Sigmoid colon (tissue), 6 donors: ENCODE measurements at regions not wholly inside any gene's neighbourhood (a gene's known extent, or its start where the extent isn't known, plus 50 kb on each side); places are given as distances from the start of the nearest gene placed in this dataset.
"Not testable (repeated sequence)": the region's sequence is repeated elsewhere in the genome, so short reads cannot be mapped to it uniquely, and the experiment has no call there.

Experiments used
- DNase-seq: peaks from one replicate; pipeline ENCODE4 v3.0.0-alpha.2; 2019
- H3K27ac ChIP-seq, 4 donors: fragments of 200-600 bp; sonication (generic); one replicate each; pipeline ENCODE4 v1.5.1; 2016 to 2019; ENCODE audit warnings: mild to moderate bottlenecking in 1 of 4
- H3K27me3 ChIP-seq, 3 donors: fragments of 200-600 bp; sonication (generic); one replicate each; pipeline ENCODE4 v1.5.1; 2019; ENCODE audit warnings: mild to moderate bottlenecking in 1 of 3
- H3K36me3 ChIP-seq, 4 donors: fragments of 200-600 bp; sonication (generic); one replicate each; pipeline ENCODE4 v1.5.1; 2016 to 2019
- H3K4me1 ChIP-seq, 4 donors: fragments of 200-600 bp; sonication (generic); one replicate each; pipeline ENCODE4 v1.5.1; 2017 to 2019
- H3K4me3 ChIP-seq, 4 donors: fragments of 200-600 bp; sonication (generic); one replicate each; pipeline ENCODE4 v1.5.1; 2017 to 2019; ENCODE audit warnings: mild to moderate bottlenecking in 2 of 4, moderate library complexity in 1 of 4
- H3K9me3 ChIP-seq, 4 donors: fragments of 200-600 bp in 3 of 4; sonication (generic) in 3 of 4; one replicate each; pipeline versions ENCODE4 v1.5.1 to v1.6.1; 2013 to 2019
- CTCF ChIP-seq, 4 experiments: fragments of 450-650 bp in 3 of 4; fragments of 200-600 bp in 1 of 4; IDR thresholded peaks; one replicate each; pipeline ENCODE4 v1.5.1; 2016 to 2019; ENCODE audit warnings: antibody characterized with exemption in 4 of 4, mild to moderate bottlenecking in 3 of 4, moderate library complexity in 2 of 4
- EP300 ChIP-seq, 4 donors: sonication (generic); formaldehyde crosslinking; IDR thresholded peaks; one replicate each; pipeline ENCODE4 v1.6.1; 2017; ENCODE audit warnings: antibody characterized with exemption in 4 of 4
- POLR2A ChIP-seq, 2 donors: fragments of 450-650 bp; IDR thresholded peaks; one replicate each; pipeline ENCODE4 v1.6.1; 2016; ENCODE audit warnings: antibody characterized with exemption in 2 of 2, mild to moderate bottlenecking in 2 of 2, moderate library complexity in 2 of 2
- POLR2AphosphoS5 ChIP-seq, 4 donors: sonication (generic); formaldehyde crosslinking; IDR thresholded peaks; one replicate each; pipeline ENCODE4 v1.6.1; 2017; ENCODE audit warnings: antibody characterized with exemption in 4 of 4
- WGBS, 2 donors: extraction: QIAGEN DNeasy Blood & Tissue Kit; methylation state at CpG; one replicate each; pipeline ENCODE4 v1.1.7; 2013; 5-methylcytosine and 5-hydroxymethylcytosine counted together
- intact Hi-C: fragments of 100-400 bp; cut with DNase I; formaldehyde crosslinking; loops from one replicate; pipeline ENCODE4 v1.15.1; 2023
- donor health status: healthy with polysubstance abuse.
- donor health status: healthy.

DNA sequence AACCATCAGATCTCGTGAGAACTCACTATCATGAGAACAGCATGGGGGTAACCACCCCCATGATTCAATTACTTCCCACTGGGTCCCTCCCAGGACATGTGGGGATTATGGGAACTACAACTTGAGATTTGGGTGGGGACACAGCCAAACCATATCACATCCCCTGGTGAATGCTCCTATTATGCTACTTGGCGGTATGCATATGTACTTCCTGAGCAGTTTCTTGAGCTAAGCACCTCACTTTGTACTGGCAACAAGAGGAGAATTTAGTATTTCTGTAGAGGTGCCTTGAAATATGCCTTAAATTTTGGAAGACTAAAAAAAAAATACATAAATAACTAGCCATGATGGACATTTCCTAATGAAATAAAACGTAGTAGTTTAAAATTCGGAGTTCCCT, 327.2 kb upstream of the CITED2 start:
- WGBS, 2 donors = 94 to 97% methylated on average over 4 of the region's 4 CpGs

DNA sequence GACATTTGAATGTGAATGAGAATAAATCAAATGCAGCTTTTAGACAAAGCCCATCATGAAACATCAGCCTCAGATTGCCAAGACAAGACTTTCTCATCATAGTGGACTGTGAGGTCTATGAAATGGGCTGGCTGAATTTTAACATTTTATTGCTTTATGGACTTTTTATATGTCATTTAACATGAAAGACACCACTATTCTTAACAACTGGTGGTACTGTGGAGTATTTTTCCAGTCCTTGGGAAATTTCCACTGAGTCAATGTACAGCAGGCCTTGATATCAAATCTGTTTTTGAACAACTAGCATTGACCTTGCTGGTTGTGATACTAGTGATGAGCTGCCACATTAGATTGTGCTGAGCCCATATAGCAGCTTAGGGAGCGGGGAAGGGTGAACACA, 326.6 kb upstream of the CITED2 start:
- TF ChIP-seq CTCF (IDR thresholded peaks at IDR 0.05) (no peak), POLR2AphosphoS5 (IDR thresholded peaks at IDR 0.05) (no peak), POLR2A (IDR thresholded peaks at IDR 0.05) (no peak), EP300 (IDR thresholded peaks at IDR 0.05) (no peak)
- intact Hi-C loops = loop anchor here (10.0 kb wide), 1 partner anchor 226 kb away; no protein-coding TSS in a partner anchor
- H3K27ac ChIP-seq = no peak overlapping the region
- no peaks in the 10 kb centered on the region for H3K36me3 ChIP-seq
- no peak for DNase-seq
- H3K4me1 ChIP-seq = no peaks in the 10 kb centered on the region
- no peak overlapping the region for H3K4me3 ChIP-seq
- H3K27me3 ChIP-seq = no peaks in the 10 kb centered on the region
- 53 to 82% methylated on average over 1 of the region's 1 CpG for WGBS, 2 donors
- H3K9me3 ChIP-seq = no peaks in the 10 kb centered on the region

More for the DNA sequence above, 327.2 kb upstream of the CITED2 start:
- no peak overlapping the region for H3K27ac ChIP-seq
- TF ChIP-seq POLR2AphosphoS5 (IDR thresholded peaks at IDR 0.05) (no peak), POLR2A (IDR thresholded peaks at IDR 0.05) (no peak), EP300 (IDR thresholded peaks at IDR 0.05) (no peak), CTCF (IDR thresholded peaks at IDR 0.05) (no peak)
- DNase-seq = no peak
- peaks cover 0 to 3% (median 2%) of the 10 kb centered on the region in 4 donors for H3K4me1 ChIP-seq
- no peak overlapping the region for H3K4me3 ChIP-seq
- H3K36me3 ChIP-seq = no peaks in the 10 kb centered on the region
- intact Hi-C loops = loop anchor here (10.0 kb wide), 1 partner anchor 227 kb away; no protein-coding TSS in a partner anchor
- H3K27me3 ChIP-seq = no peaks in the 10 kb centered on the region
- no peaks in the 10 kb centered on the region for H3K9me3 ChIP-seq

GRCh38 chr6:139699911-139700310, 325.5 kb upstream of the CITED2 start:
- no peak for TF ChIP-seq CTCF (IDR thresholded peaks at IDR 0.05)
- no peak for TF ChIP-seq POLR2A (IDR thresholded peaks at IDR 0.05)
- TF ChIP-seq EP300 (IDR thresholded peaks at IDR 0.05) = no peak
- no peak for TF ChIP-seq POLR2AphosphoS5 (IDR thresholded peaks at IDR 0.05)
- intact Hi-C loops = loop anchor here (10.0 kb wide), 1 partner anchor 225 kb away; no protein-coding TSS in a partner anchor
- Histone ChIP-seq H3K36me3 (no peaks in the 10 kb centered on the region), H3K27me3 (no peaks in the 10 kb centered on the region), H3K9me3 (no peaks in the 10 kb centered on the region), H3K27ac (no peak overlapping the region), H3K4me3 (no peak overlapping the region), H3K4me1 (no peaks in the 10 kb centered on the region)
- DNase-seq = no peak
- WGBS, 2 donors = 90 to 100% methylated on average over 1 of the region's 1 CpG

DNA sequence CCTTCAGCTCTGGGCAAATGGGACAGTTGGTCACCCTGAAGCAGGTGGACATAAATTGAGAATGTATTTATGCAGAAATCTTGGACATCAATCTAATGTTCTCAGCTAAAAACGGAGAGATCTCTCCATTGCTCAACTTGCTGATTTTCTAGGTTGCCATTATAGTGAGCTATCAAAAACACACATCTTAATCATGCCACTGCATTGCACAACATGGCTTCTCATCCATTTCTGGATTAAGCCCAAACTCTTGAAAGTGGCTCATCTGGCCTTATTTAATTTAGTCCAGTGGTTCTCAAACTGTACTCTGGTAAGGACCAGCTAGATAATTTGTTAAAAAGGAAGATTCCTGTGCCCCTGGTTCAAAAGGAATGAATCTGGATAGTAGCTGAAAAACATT, 324.9 kb upstream of the CITED2 start:
- no peaks in the 10 kb centered on the region for H3K36me3 ChIP-seq
- intact Hi-C loops = no loop called here
- no peaks in the 10 kb centered on the region for H3K27me3 ChIP-seq
- H3K27ac ChIP-seq = peak overlapping the region in 1 of 4 donors; percentile 22
- TF ChIP-seq POLR2AphosphoS5 (IDR thresholded peaks at IDR 0.05) = peak in 3 of 4 donors; percentile 13 to 39 (median 30)
- no peak for TF ChIP-seq EP300 (IDR thresholded peaks at IDR 0.05)
- H3K9me3 ChIP-seq = no peaks in the 10 kb centered on the region
- H3K4me1 ChIP-seq = no peaks in the 10 kb centered on the region
- 39 to 65% methylated on average over 1 of the region's 1 CpG for WGBS, 2 donors
- no peak for DNase-seq
- H3K4me3 ChIP-seq = no peak overlapping the region

GRCh38 chr6:139698526-139699176, 324.2 kb upstream of the CITED2 start:
- DNase-seq = peak; percentile 70
- 24 to 66% methylated on average over 3 of the region's 3 CpGs for WGBS, 2 donors
- Histone ChIP-seq H3K4me1 (no peaks in the 10 kb centered on the region), H3K27me3 (no peaks in the 10 kb centered on the region), H3K36me3 (no peaks in the 10 kb centered on the region), H3K4me3 (no peak overlapping the region), H3K9me3 (no peaks in the 10 kb centered on the region), H3K27ac (peak overlapping the region in 1 of 4 donors; percentile 22)
- TF ChIP-seq CTCF (IDR thresholded peaks at IDR 0.05) (no peak), POLR2A (IDR thresholded peaks at IDR 0.05) (no peak), EP300 (IDR thresholded peaks at IDR 0.05) (no peak), POLR2AphosphoS5 (IDR thresholded peaks at IDR 0.05) (no peak)
- intact Hi-C loops = no loop called here

DNA sequence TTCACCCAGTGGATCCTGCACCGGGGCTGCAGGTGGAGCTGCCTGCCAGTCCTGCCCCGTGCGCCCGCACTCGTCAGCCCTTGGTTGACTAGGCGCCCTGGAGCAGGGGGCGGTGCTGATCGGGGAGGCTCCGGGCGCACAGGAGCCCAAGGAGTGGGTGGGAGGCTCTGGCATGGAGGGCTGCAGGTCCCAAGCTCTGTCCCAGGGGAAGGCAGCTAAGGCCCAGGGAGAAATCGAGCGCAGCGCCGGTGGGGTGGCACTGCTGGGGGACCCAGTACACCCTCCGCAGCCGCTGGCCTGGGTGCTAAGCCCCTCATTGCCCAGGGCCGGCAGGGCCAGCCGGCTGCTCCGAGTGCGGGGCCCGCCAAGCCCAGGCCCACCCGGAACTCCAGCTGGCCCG, 323.4 kb upstream of the CITED2 start:
- H3K4me3 ChIP-seq, DNase-seq, H3K27ac ChIP-seq, H3K9me3 ChIP-seq, H3K36me3 ChIP-seq, intact Hi-C loops, H3K4me1 ChIP-seq, H3K27me3 ChIP-seq: not testable (repeated sequence)
- 93 to 97% methylated on average over 23 of the region's 23 CpGs for WGBS, 2 donors

- H3K4me3 ChIP-seq, H3K36me3 ChIP-seq, H3K27ac ChIP-seq, intact Hi-C loops, DNase-seq, H3K9me3 ChIP-seq, H3K4me1 ChIP-seq, H3K27me3 ChIP-seq: not testable (repeated sequence)
- whole genome bisulfite sequencing, 2 donors = 90 to 92% methylated on average over 16 of the region's 16 CpGs
These were observed 322.5 kb upstream of the CITED2 start for GRCh38 chr6:139696991-139697390.
